ENCODE measurements at regions not wholly inside any gene's neighbourhood (a gene's known extent, or its start where the extent isn't known, plus 50 kb on each side); places are given as distances from the start of the nearest gene placed in this dataset.

GRCh38 chr5:26470439-26470838 is 567.9 kb downstream of the CDH9 start:
- H3K9me3 ChIP-seq (ENCODE audit: control insufficient read depth, low read length): no peaks in the 10 kb centered on the region
- no peak overlapping the region for H3K4me2 ChIP-seq (ENCODE audit: low read length)
- no peaks in the 10 kb centered on the region for H3K27me3 ChIP-seq (ENCODE audit: control insufficient read depth, insufficient read depth, low read length)
- H3K9ac ChIP-seq: no peak overlapping the region
- H2AFZ ChIP-seq: no peak overlapping the region
- TF ChIP-seq CTCF (IDR thresholded peaks at IDR 0.05): no peak
- H3K79me2 ChIP-seq: no peaks in the 10 kb centered on the region
- H3K4me1 ChIP-seq: no peaks in the 10 kb centered on the region
- H3K4me3 ChIP-seq (ENCODE audit: low read depth, low read length): no peak overlapping the region
- H3K36me3 ChIP-seq (ENCODE audit: control insufficient read depth, insufficient read depth, low read length): no peaks in the 10 kb centered on the region
- no peak overlapping the region for H3K27ac ChIP-seq

GRCh38 chr5:26439121-26439520 is 599.3 kb downstream of the CDH9 start:
- Histone ChIP-seq H3K4me1 (no peaks in the 10 kb centered on the region), H3K79me2 (no peaks in the 10 kb centered on the region), H3K27ac (no peak overlapping the region), H3K9me3 (ENCODE audit: control insufficient read depth, low read length) (no peaks in the 10 kb centered on the region), H2AFZ (no peak overlapping the region), H3K4me3 (ENCODE audit: low read depth, low read length) (no peak overlapping the region), H3K36me3 (ENCODE audit: control insufficient read depth, insufficient read depth, low read length) (no peaks in the 10 kb centered on the region), H3K9ac (no peak overlapping the region), H3K27me3 (ENCODE audit: control insufficient read depth, insufficient read depth, low read length) (no peaks in the 10 kb centered on the region), H3K4me2 (ENCODE audit: low read length) (no peak overlapping the region)
- no peak for TF ChIP-seq CTCF (IDR thresholded peaks at IDR 0.05)

GRCh38 chr5:26434688-26435087 is 603.7 kb downstream of the CDH9 start:
- Histone ChIP-seq H3K27me3 (ENCODE audit: control insufficient read depth, insufficient read depth, low read length) (no peaks in the 10 kb centered on the region), H2AFZ (no peak overlapping the region), H3K27ac (no peak overlapping the region), H3K4me1 (no peaks in the 10 kb centered on the region), H3K4me2 (ENCODE audit: low read length) (no peak overlapping the region), H3K79me2 (no peaks in the 10 kb centered on the region), H3K9me3 (ENCODE audit: control insufficient read depth, low read length) (no peaks in the 10 kb centered on the region), H3K36me3 (ENCODE audit: control insufficient read depth, insufficient read depth, low read length) (no peaks in the 10 kb centered on the region), H3K9ac (no peak overlapping the region), H3K4me3 (ENCODE audit: low read depth, low read length) (no peak overlapping the region)
- TF ChIP-seq CTCF (IDR thresholded peaks at IDR 0.05): no peak

GRCh38 chr5:26432386-26432785 is 606.0 kb downstream of the CDH9 start:
- no peaks in the 10 kb centered on the region for H3K36me3 ChIP-seq (ENCODE audit: control insufficient read depth, insufficient read depth, low read length)
- H2AFZ ChIP-seq: no peak overlapping the region
- no peak overlapping the region for H3K4me2 ChIP-seq (ENCODE audit: low read length)
- TF ChIP-seq CTCF (IDR thresholded peaks at IDR 0.05): no peak
- H3K9me3 ChIP-seq (ENCODE audit: control insufficient read depth, low read length): no peaks in the 10 kb centered on the region
- H3K9ac ChIP-seq: no peak overlapping the region
- no peak overlapping the region for H3K4me3 ChIP-seq (ENCODE audit: low read depth, low read length)
- H3K79me2 ChIP-seq: no peaks in the 10 kb centered on the region
- H3K27ac ChIP-seq: no peak overlapping the region
- H3K4me1 ChIP-seq: no peaks in the 10 kb centered on the region
- no peaks in the 10 kb centered on the region for H3K27me3 ChIP-seq (ENCODE audit: control insufficient read depth, insufficient read depth, low read length)

- TF ChIP-seq CTCF (IDR thresholded peaks at IDR 0.05): no peak
- H3K4me2 ChIP-seq (ENCODE audit: low read length): no peak overlapping the region
- no peaks in the 10 kb centered on the region for H3K36me3 ChIP-seq (ENCODE audit: control insufficient read depth, insufficient read depth, low read length)
- no peak overlapping the region for H3K27ac ChIP-seq
- H3K79me2 ChIP-seq: no peaks in the 10 kb centered on the region
- no peak overlapping the region for H3K9ac ChIP-seq
- H3K9me3 ChIP-seq (ENCODE audit: control insufficient read depth, low read length): no peaks in the 10 kb centered on the region
- no peak overlapping the region for H2AFZ ChIP-seq
- H3K4me1 ChIP-seq: no peaks in the 10 kb centered on the region
- H3K4me3 ChIP-seq (ENCODE audit: low read depth, low read length): no peak overlapping the region
- H3K27me3 ChIP-seq (ENCODE audit: control insufficient read depth, insufficient read depth, low read length): no peaks in the 10 kb centered on the region
Measured at GRCh38 chr5:26430323-26430722, 608.1 kb downstream of the CDH9 start.

Measured in parathyroid adenoma (tissue), 2 donors.